CD4-positive, alpha-beta T cell treated with Interferon alpha-2 for 1 hour (primary cell): ENCODE measurements at regions not wholly inside any gene's neighbourhood (a gene's known extent, or its start where the extent isn't known, plus 50 kb on each side); places are given as distances from the start of the nearest gene placed in this dataset.

Experiments
- DNase-seq, 2 donors: peaks; one replicate each; pipeline ENCODE4 v3.0.0-alpha.2; 2020 to 2022

- DNase-seq: no peak
Measured at GRCh38 chr1:29640428-29640785, 404.1 kb downstream of the PTPRU start.

- DNase-seq: no peak
Measured at GRCh38 chr1:29639741-29640427, 403.6 kb downstream of the PTPRU start.

GRCh38 chr1:29639156-29639736, 402.9 kb downstream of the PTPRU start:
- DNase-seq: no peak

- no peak for DNase-seq
Measured at GRCh38 chr1:29638281-29638680, 402.0 kb downstream of the PTPRU start.

- no peak for DNase-seq
Measured at GRCh38 chr1:29636936-29637335, 400.6 kb downstream of the PTPRU start.

GRCh38 chr1:29635501-29636263, 399.4 kb downstream of the PTPRU start:
- DNase-seq: no peak

- no peak for DNase-seq
Measured at GRCh38 chr1:29634746-29635335, 398.5 kb downstream of the PTPRU start.

GRCh38 chr1:29634324-29634723, 398.0 kb downstream of the PTPRU start:
- DNase-seq: no peak

- no peak for DNase-seq
Measured at GRCh38 chr1:29633771-29634170, 397.4 kb downstream of the PTPRU start.

GRCh38 chr1:29632806-29633615, 396.7 kb downstream of the PTPRU start:
- DNase-seq: no peak

- no peak for DNase-seq
Measured at GRCh38 chr1:29631836-29632805, 395.8 kb downstream of the PTPRU start.

GRCh38 chr1:29631361-29631760, 395.0 kb downstream of the PTPRU start:
- DNase-seq: no peak

- DNase-seq: no peak
Measured at GRCh38 chr1:29630756-29631155, 394.4 kb downstream of the PTPRU start.

GRCh38 chr1:29629814-29630516, 393.6 kb downstream of the PTPRU start:
- DNase-seq: no peak

- DNase-seq: no peak
Measured at GRCh38 chr1:29629401-29629800, 393.1 kb downstream of the PTPRU start.

- no peak for DNase-seq
Measured at GRCh38 chr1:29628190-29628589, 391.9 kb downstream of the PTPRU start.

GRCh38 chr1:29626726-29627125, 390.4 kb downstream of the PTPRU start:
- DNase-seq: no peak

GRCh38 chr1:29626066-29626465, 389.7 kb downstream of the PTPRU start:
- DNase-seq: no peak

- no peak for DNase-seq
Measured at GRCh38 chr1:29625084-29625420, 388.7 kb downstream of the PTPRU start.

GRCh38 chr1:29624320-29625083, 388.2 kb downstream of the PTPRU start:
- no peak for DNase-seq
